ENCODE measurements at regions not wholly inside any gene's neighbourhood (a gene's known extent, or its start where the extent isn't known, plus 50 kb on each side); places are given as distances from the start of the nearest gene placed in this dataset.
"Not testable (repeated sequence)": the region's sequence is repeated elsewhere in the genome, so short reads cannot be mapped to it uniquely, and the experiment has no call there.

DNA sequence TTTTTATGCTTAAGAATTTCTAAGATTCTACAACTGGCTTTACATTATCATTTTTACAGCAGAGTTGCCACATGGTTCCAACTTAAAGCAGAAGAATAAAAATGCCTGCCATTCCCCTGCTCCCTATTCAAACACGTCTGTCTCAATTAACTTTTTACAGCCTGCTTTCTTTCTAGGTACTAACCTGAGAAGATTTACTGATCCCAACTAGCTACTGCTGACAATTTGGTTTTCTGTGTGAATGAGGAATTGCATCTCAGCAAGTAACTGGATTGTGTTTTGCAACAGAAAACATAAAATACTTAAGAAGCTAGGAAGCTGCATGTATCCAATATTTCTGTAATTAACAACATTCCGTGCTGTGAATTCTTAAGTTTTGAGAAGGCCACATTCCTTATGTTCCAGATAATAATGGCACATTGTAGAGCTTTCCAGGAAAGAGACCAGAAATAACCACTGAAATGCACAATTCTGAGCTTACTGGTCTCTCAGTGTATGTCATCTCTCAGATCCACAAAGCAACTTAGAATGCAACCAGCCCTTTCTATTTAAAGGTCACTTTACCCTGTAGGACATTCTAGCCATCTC, 306.8 kb upstream of the NMUR2 start:
- DNase-seq: no peak

DNA sequence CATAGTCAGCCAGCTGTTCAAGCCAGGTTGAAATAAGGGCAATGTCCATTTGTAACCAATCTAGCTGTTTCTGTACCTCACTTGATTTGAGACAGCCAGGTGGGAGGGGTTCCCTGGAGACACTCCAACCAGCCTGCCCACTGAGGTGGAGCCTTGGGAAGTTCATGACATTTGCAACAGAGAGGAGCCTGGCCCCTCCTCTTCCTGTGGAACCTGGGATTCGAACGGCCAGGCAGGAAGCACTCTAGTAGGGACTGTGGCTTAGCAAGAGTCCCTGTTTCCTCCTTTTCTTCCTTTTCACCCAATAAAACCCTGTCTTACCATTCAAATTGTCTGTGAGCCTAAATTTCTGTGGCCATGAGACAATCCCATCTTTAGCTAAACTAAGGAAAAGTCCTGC, 312.3 kb upstream of the NMUR2 start:
- DNase-seq: no peak

DNA sequence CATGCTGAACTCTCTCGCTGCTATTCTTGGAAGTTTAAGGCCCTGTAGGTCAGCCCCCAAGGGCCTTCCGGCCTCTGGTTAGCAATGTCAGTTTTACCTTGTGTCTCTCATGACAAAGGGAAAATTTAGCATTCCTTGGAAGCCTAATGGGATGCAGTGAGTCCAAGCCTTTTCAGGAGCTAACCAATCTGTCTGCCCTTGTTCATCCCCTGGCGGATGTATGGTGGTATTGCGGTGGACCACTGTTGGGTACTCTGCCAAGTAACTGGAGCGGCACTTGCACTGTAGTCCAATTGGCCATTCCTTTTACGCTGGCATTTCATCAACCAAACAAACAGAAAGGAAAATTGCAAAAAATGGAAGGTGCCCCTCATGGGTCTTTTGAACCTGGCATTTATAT, 318.4 kb upstream of the NMUR2 start:
- no peak for DNase-seq

DNA sequence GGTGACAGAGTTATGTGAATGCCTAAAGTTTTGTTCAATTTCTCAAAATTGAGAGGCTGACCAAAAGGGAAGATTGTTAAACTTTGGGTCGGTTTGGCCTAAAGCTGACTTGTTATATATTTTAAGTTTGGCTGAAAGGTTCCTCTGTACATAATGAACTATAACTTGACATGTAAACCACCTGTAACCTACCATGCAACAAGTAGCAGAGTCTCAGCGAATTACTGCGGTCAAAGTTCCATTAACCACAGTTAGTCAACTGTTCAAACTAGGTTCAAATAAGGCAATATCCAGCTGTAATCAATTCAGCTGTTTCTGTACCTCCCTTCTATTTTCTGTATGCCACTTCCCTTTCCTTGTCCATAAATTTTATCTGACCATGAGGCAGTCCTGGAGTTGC, 325.1 kb upstream of the NMUR2 start:
- no peak for DNase-seq

DNA sequence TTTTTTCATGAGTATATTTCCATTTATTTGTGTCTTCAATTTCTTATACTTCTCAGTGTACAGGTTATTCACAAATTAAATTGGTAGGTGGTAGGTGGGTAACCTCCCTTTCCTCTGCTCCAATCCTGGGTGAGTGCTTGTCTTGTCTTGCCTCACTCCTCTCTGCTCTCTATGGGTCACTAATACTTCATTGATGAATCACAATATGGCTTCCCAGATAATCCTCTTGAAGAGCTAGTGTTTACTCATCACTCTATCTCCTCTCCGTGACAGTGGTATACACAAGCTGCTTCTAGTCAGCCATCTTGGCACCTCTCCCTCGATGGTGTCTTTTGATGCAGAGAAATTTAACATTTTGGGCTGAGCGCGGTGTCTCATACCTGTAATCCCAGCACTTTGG, 331.8 kb upstream of the NMUR2 start:
- no peak for DNase-seq

DNA sequence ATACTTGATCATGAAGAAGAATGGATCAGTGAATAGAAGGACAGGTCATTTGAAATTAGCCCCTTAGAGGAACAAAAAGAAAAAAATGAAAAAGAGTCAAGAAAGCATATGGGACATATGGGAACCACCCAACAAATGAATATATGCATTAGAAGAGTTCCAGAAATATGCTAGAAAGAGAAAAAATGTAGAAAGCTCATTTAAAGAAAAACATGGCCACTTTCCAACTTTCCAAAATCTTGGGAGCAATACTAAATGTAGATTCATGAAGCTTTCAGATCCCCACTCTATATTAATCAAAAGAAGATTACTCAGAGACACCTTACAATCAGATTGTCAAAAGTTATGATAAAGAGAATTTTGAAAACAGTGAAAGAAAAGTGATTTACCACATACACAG, 334.8 kb upstream of the NMUR2 start:
- DNase-seq: no peak

DNA sequence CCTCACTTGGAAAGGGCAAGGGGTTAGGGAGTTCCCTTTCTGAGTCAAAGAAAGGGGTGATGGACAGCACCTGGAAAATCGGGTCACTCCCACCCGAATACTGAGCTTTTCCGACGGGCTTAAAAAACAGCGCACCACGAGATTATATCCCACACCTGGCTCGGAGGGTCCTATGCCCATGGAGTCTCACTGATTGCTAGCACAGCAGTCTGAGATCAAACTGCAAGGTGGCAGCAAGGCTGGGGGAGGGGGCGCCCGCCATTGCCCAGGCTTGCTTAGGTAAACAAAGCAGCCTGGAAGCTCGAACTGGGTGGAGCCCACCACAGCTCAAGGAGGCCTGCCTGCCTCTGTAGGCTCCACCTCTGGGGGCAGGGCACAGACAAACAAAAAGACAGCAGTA, 336.0 kb upstream of the NMUR2 start:
- not testable (repeated sequence) for DNase-seq

DNA sequence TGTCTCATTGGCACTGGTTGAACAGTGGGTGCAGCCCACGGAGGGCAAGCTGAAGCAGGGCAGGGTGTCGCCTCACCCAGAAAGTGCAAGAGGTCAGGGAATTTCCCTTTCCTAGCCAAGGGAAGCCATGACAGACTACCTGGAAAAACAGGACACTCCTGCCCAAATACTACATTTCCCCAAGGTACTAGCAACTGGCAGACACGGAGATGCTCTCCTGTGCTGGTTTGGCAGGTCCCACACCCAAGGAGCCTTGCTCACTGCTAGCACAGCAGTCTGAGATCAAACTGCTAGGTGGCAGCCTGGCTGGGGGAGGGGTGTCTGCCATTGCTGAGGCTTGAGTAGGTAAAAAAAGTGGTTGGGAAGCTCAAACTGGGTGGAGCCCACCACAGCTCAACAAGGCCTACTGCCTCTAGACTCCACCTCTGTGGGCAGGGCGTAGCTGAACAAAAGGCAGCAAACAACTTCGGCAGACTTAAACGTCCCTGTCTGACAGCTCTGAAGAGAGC, 382.7 kb upstream of the NMUR2 start:
- DNase-seq: not testable (repeated sequence)

DNA sequence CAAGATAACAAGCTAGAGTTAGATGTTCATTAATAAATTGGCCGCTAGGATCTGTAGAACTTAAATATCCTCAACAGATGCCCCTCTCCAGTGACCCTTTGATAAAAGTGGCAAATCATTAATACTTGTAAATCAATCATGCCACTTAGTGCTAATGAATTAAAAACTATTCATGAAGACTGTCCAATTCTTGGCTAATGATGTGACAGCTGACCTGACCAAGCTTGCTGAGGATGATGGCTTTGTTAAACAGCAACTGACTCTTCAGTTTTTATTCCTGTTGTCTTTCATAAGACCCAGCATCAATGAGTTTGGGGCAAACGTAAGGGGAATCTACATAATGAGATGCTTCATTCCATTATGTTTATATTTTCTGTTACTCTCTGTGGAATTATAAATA, 396.8 kb upstream of the NMUR2 start:
- DNase-seq: no peak

DNA sequence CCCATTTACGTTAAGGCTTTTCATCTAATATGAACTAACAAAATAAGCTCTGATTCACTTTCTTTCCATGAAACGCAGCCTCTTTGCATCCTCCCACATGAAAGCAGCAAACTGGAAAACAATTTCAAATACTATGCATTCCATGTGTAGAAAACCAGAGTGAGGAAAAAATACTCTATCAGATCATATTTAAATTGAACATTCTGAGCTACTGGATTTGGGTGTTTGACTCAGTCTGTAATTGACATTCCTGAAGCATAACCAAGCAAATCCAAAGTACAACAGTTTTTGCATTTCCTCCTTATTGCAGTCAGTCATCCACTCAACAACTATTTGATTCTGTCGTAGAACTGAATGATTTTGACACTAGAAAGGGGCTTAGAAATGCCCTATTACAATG, 399.1 kb upstream of the NMUR2 start:
- no peak for DNase-seq

DNA sequence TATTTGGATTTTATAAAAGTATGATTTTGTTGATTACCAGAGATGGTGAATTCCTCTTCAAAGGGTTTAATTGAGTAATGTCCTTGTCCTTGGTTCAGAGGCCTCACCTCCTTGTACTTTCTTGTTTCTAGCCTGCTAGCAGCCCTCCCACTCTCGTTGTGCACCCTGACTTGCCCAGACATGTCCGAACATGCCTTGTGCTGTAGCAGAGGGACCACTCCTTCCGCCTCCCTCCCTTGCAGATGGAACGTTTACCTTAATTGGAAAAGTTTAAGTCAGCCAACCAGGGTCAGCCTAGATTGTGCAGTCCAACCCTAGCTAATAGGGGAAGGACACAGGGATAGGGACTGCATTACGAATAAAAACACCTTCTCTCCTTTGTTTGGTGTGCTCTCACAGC, 406.9 kb upstream of the NMUR2 start:
- DNase-seq: no peak

DNA sequence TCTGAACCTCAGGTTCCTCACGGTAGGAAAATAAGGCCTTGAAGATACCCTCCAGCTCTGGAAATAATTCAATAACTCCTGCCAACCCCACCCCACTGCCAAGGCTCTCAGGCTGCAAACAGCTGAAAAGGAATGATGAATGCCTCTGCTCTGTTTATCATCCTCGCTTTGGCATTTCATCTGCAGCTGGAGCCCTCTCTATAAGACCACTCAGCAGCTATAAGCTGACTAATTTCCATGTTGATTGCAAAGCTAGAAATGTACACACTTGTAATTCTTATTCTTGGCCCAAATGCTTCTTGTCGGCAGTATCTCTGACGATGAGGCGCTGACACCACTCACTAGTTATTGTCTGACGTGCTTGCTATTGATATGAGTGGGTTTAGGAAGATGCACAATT, 408.4 kb upstream of the NMUR2 start:
- no peak for DNase-seq

DNA sequence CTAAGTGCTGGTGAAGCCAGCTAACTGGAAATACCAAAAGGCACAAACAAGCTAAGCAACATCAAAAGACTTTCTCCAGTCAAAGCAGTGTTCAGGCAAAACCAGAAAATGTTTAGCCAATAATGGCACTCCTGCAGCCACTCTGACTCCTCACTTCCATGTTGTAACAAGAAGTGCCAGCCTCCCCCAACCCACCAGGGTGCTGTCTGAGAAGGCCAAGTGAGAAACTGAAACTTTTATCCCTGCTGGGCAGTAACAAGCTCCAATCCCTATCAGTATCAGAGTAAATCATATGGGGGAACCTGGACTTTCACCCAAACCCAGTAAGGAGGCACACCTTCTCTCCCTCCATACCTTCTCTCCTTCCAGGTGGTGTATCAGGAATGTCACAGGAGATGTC, 414.8 kb upstream of the NMUR2 start:
- no peak for DNase-seq

DNA sequence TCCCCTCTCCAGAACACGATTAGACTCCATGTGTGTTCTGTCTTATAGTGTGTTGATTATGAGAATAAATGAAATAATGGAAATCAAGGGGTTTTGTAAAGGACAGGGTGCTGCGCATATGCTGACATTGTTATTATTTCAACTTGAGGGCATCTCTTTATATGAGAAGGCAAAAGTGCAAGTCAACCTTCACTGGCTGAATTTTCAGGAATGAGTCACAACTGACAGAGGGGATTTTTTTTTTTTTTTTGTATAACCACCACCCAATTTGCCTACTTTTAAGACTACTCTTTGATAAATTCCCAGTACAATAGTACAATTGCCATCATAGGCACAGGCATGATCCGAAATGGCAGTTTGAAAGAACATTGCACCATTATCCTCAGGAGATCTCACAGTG, 419.2 kb upstream of the NMUR2 start:
- no peak for DNase-seq

DNA sequence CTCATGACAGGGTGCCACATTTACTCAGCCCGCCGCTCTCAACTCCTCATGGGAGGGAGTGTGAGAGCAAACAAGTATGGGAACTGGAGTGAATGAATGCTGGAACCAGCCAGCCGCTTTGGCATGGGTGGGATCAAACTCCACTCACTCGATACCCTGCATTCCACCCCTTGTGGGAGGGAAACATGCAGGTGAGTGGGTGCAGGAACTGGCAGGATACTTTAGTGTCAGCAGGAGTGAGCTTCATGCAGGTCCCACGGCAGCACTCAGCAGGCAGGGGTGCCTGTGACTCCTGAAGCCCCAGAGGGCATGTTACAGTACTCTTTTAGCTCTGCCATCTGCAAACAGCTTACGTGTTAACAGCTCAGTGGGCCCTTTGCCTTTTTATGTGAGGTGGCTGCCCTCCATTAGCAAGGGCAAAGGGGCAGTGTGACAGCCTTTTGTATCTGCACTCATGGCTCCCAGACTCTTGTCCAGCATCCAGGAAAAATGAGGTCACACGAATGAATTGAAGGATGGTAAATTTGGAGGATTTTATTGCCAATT, 433.2 kb upstream of the NMUR2 start:
- no peak for DNase-seq

DNA sequence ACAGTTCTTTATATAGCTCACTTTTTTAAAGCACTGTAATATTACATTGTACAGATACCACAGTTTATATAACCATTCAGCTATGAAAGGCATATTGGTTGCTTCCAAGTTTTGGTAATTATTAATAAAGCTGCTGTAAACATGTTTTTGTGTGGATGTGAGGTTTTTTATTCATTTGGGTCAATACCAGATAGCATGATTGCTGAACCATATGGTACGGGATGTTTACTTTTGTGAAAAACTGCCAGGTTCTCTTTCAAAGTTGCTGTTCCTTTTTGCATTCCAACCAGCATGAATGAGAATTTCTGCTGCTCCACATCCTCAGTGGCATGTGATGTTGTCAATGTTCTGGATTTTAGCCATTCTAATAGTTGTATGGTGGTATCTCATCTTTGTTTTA, 439.6 kb upstream of the NMUR2 start:
- no peak for DNase-seq

DNA sequence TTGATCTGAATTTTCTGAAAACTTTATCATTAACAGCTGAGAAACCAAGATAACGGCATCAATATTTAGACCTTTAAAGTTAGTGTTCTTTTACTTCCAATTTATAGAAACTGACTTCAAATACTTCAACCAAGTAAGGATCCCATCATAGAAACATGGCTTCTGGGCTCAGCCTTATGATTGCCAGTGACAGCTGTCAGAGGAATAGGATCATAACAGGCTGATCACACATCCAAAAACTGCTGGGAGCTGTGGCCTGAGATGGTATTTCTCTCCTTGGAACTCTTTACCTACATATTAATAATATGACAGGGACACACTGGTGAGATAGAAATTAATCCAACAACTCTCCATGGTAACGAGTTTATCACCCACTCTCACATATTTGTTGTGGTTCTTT, 448.3 kb upstream of the NMUR2 start:
- no peak for DNase-seq

DNA sequence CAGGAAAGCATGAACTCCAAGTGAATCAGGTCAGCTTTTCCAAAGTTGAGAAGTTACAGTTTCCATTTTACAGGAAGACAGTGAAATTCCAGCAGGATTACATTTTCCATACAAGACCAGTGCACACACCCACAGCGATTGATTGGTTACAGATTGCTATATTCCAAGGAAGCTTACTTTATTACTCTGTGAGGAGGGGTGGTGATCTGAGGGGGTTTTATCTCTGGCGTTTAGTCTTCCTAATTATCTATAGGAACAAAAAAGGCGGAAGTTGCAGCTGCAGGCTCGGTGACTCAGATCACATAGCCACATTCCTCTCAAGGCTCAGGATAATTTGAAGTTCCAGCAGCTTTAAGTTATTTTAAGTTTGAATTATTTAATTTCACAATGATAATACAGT, 450.4 kb upstream of the NMUR2 start:
- no peak for DNase-seq

DNA sequence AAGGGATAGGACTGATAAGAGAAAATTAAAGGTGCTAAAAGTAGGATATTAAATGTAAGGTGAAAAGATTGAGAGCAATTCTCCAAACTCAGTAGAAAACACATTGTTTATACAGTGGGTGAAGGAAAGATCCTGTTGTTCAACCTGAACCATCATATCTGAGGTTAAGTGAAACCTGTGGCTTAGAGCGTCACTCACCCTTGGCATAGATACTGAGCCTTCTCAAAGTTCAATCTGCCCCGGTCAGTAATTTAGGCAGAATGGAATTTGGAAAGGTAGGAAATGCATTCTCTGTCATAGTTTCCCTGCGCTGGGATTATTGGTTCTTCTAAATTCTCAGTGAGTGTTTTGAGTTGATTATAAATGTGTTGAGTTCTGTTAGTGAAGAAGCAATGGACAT, 456.2 kb upstream of the NMUR2 start:
- DNase-seq: no peak

DNA sequence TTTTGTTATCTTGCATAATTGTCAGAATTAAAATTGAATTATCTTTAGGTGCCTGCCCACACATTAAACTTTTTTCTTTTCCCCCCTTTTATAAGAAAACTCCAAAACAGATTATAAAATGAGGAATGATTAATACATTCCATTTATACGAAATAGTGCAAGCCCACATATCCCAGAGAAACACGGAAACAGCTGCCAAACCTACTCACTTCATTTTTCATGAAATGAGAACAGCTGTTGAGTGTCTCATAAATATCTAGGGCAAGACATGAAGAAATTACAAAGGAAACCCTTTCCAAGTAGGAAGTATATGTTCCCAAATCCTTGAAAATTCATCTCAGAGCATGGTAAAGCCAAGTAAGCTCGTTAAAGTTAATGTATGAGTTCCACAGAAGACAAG, 459.4 kb upstream of the NMUR2 start:
- DNase-seq: no peak

DNA sequence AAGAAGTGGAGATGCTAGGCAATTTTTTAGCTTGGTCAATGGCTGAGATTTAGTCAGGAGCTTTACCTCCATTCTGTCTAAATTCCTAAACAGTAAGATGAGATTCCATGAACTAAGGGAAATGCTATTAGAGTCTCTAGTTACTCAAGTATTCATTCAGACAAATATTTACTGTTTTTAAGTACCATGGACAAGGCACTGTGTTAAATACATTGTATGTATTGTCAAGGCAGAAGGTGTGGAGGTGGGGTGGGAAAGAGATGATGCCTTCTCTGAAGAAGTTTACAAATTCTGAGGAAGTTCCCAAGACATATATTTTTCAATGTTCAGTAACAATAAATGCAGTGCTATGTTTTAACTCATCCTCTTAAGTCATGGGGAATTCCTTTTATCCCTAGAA, 459.9 kb upstream of the NMUR2 start:
- no peak for DNase-seq

DNA sequence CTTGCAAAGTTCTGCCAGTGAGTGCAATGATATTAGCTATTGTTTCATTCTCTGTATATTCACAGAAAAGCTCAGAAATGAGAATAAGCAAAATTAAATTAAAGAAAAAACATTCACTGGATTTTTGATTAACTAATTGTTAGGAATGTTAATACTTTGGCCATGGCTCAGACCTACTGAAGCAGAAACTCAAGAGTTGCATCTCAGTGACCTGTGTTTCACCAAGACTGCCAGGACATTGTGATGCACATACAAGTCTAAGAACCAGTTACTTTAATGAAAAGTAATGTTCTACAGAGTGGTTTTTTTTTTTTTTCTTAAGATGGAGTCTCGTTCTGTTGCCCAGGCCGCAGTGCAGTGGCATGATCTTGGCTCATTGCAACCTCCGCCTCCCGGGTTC, 464.9 kb upstream of the NMUR2 start:
- no peak for DNase-seq

DNA sequence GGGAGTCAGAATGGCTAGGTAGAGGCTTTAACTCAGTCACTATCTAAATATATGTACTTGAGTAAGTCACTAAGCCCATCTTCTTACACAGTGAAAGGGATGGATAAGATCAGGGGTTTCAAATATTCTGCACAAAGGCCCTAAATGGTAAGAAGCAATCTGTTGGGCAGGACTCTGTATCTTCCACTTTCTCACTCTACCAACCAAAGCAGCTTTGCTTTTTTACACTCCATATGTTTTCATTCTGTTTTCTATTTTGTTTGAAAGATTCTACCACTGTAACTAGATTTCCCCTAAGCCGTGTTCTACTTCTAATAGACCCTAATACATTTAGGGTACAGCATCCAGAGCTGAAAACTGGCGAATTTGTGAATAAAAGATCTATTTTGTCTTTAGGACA, 477.5 kb upstream of the NMUR2 start:
- DNase-seq: no peak

DNA sequence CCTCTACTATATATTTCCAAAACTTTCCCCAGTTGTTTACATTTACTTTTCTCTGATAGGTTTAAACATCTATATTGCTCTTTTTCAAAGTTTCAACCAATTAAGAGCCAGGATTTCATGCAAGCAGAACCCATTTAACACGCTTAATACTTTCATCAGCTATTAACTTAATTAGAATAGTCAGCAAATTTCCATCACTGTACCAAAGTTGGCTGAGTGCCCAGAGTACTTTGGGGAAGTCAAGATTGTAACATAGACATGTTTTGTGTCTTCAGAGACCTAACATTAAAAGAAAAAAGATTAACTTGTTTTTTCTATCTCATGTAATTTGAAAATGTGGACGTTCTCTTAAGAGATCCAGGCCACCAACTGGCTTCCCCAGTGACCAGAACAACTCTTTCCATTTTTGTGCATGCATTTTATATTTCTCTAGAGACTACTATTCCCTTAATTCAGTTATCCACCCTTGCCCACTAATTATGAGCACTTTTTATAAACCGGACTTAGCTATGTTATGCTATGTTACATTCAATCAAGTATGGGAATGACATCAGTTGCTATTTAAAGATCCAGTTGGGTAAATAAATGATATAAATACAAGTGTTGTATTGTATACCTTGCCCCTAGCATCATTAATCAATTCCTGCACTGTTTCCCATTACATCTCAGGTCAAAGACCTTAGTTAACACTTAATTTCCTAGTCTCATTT, 478.1 kb upstream of the NMUR2 start:
- no peak for DNase-seq

DNA sequence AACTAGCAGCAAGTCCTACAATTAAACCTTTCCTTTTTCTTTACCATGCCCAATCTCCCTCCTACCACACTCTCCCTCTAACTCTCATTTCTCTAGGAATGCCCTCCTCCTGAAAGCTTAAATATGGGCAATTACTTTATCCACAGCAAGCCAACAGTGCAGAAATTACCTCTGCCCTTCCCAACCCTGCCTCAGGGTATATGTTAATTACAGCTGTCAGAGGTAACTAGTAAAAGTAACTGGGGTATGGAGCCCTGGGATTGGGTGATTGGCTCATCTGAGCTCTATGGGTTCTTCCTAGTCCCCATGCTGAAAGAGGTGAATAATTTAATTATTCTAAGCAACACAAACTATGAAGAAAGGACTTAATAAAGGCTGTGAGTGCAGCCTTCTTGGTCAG, 478.9 kb upstream of the NMUR2 start:
- no peak for DNase-seq
